ENCODE measurements at regions not wholly inside any gene's neighbourhood (a gene's known extent, or its start where the extent isn't known, plus 50 kb on each side); places are given as distances from the start of the nearest gene placed in this dataset.

DNA sequence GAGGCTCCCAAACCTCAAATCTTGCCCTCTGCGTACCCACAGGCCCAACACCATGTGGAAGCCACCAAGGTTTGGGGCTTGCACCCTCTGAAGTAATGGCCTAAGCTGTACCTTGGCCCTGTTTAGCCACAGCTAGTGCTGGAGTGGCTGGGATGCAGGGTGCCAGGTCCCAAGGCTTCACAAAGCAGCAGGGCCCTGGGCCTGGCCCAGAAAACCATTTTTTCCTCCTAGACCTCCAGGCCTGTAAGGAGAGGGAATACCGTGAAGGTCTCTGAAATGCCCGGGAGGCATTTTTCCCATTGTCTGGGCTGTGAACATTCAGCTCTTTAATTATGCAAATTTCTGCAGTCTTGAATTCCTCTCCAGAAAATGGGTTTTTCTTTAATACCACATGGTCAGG, 223.7 kb upstream of the CCN2 start:
- ChIA-PET CTCF (no interaction called here), POLR2A (no interaction called here)
- Histone ChIP-seq H3K27me3 (ENCODE audit: insufficient read depth, low read length, poor library complexity, severe bottlenecking) (no peaks in the 10 kb centered on the region), H3K27ac (ENCODE audit: low read depth, low read length) (no peak overlapping the region), H3K4me1 (ENCODE audit: insufficient read depth, low read length) (no peaks in the 10 kb centered on the region), H3K9me3 (ENCODE audit: low read length) (peaks cover 5% of the 10 kb centered on the region), H3K4me3 (ENCODE audit: low read length) (no peak overlapping the region), H3K36me3 (ENCODE audit: insufficient read depth, low read length) (no peaks in the 10 kb centered on the region)
- Mint-ChIP-seq H3K4me1 (no peaks in the 10 kb centered on the region), H3K4me3 (no peak overlapping the region), H3K36me3 (no peaks in the 10 kb centered on the region), H3K9me3 (peaks cover 4 to 19% (median 12%) of the 10 kb centered on the region in 5 donors), H3K27me3 (peaks cover 3 to 8% of the 10 kb centered on the region in 2 donors), H3K27ac (no peak overlapping the region)
- peak in 1 of 5 donors; percentile 26 for DNase-seq

DNA sequence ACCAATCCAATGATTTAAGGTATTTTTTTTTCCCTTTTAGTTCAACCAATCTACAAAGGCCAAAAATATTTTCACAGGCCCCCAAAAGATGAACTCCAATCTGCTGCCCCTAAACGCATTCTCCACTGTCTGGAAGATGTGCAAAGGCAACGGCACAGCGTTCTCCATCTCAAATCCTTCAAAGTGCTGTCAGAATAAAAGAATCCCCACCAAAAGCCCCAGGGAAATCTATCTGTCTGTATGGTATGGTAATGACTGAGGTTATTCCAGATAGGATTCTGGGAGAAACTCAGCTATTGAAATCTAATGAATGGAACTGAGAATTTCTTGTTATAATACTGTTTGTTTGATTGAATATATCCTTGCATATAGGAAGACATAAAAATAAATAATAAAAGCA, 217.8 kb upstream of the CCN2 start:
- Histone ChIP-seq H3K27me3 (ENCODE audit: insufficient read depth, low read length, poor library complexity, severe bottlenecking) (no peaks in the 10 kb centered on the region), H3K27ac (ENCODE audit: low read depth, low read length) (no peak overlapping the region), H3K4me3 (ENCODE audit: low read length) (no peak overlapping the region), H3K36me3 (ENCODE audit: insufficient read depth, low read length) (no peaks in the 10 kb centered on the region), H3K9me3 (ENCODE audit: low read length) (no peaks in the 10 kb centered on the region), H3K4me1 (ENCODE audit: insufficient read depth, low read length) (no peaks in the 10 kb centered on the region)
- DNase-seq, result no peak
- ChIA-PET POLR2A (no interaction called here), CTCF (no interaction called here)
- peaks cover 0 to 5% (median 3%) of the 10 kb centered on the region in 5 donors for H3K9me3 Mint-ChIP-seq
- H3K4me3 Mint-ChIP-seq, result no peak overlapping the region
- H3K4me1 Mint-ChIP-seq, result no peaks in the 10 kb centered on the region
- peaks cover 0 to 9% of the 10 kb centered on the region in 2 donors for H3K27me3 Mint-ChIP-seq
- H3K36me3 Mint-ChIP-seq, result no peaks in the 10 kb centered on the region
- no peak overlapping the region for H3K27ac Mint-ChIP-seq

DNA sequence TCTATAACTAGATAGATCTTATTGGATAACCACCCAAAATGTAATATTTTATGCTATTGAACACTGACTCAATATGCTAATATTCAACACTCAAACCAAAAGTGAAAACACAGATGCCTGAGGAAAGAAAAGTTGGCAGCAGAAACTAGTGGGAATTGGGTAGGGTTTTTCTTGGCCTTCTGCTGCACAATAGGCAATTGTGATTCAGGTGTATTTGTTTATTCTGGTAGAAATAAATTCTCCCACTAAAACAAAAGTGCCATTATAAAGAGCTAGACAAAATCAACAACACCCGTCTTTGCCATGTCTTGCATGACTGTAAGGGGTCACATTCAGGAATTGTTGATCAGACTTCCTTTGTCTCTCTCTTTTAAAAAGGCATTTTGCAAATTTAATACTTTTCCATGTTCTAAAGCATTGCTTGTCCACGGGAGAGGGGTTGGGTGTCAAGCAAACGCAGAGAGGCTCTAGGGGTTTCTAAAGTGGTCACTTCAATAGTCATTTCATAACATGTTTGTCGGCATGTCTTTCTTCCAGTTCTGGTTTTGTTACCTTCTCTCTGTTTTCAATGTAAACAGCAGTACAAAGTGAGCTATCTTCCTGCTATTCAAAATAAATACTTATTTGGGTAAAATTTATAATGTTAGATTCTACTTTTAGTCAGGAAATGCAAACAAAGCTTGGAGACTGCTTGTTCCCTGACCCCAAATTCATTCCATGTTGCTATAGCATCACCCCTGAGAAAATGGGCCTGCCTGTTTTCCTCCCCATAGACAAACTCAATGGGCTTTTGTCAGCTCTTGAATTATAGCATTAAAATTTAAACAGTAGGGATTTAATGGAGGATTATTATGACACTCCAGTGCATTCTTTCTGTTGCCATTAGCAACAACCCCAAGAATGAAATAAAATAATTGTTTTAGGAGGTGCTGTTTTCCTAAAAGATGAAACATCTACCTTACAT, 217.0 kb upstream of the CCN2 start:
- Mint-ChIP-seq H3K36me3 (no peaks in the 10 kb centered on the region), H3K4me3 (no peak overlapping the region), H3K27ac (no peak overlapping the region), H3K9me3 (peaks cover 0 to 3% (median 0%) of the 10 kb centered on the region in 5 donors), H3K4me1 (no peaks in the 10 kb centered on the region), H3K27me3 (peaks cover 0 to 7% of the 10 kb centered on the region in 2 donors)
- H3K27me3 ChIP-seq (ENCODE audit: insufficient read depth, low read length, poor library complexity, severe bottlenecking), result no peaks in the 10 kb centered on the region
- no peaks in the 10 kb centered on the region for H3K9me3 ChIP-seq (ENCODE audit: low read length)
- CTCF ChIA-PET, result no interaction called here
- no peaks in the 10 kb centered on the region for H3K4me1 ChIP-seq (ENCODE audit: insufficient read depth, low read length)
- H3K27ac ChIP-seq (ENCODE audit: low read depth, low read length), result no peak overlapping the region
- no peak overlapping the region for H3K4me3 ChIP-seq (ENCODE audit: low read length)
- no peak for DNase-seq
- POLR2A ChIA-PET, result no interaction called here
- H3K36me3 ChIP-seq (ENCODE audit: insufficient read depth, low read length), result no peaks in the 10 kb centered on the region

DNA sequence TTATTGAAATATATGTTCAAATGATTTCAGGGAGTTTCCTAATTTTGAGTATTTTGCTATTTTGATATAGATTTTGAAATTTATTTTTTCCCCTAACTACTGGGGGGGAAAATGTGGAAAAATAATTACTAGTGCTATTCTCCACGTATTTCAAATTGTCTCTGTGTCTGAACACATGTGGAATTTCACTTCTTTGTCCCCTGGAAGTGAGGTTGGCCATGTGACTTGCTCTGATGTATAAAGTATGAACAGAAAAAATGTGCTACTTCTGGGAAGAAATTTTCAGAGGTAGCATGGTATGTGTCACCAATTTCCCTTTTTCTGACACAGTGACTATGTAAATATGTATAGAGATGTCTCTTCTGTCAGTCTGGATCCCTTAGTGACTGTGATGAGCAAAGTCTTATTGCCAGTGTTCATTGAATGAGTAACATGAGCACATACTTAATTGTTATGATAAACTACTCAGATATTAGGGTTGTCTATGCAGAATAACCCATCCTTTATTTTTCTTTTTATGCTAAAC, 215.4 kb upstream of the CCN2 start:
- Mint-ChIP-seq H3K9me3 (peaks cover 0 to 3% (median 0%) of the 10 kb centered on the region in 5 donors), H3K4me3 (no peak overlapping the region), H3K27ac (no peak overlapping the region), H3K4me1 (no peaks in the 10 kb centered on the region), H3K27me3 (peaks cover 0 to 7% of the 10 kb centered on the region in 2 donors), H3K36me3 (no peaks in the 10 kb centered on the region)
- Histone ChIP-seq H3K27ac (ENCODE audit: low read depth, low read length) (no peak overlapping the region), H3K36me3 (ENCODE audit: insufficient read depth, low read length) (no peaks in the 10 kb centered on the region), H3K9me3 (ENCODE audit: low read length) (no peaks in the 10 kb centered on the region), H3K4me3 (ENCODE audit: low read length) (no peak overlapping the region), H3K27me3 (ENCODE audit: insufficient read depth, low read length, poor library complexity, severe bottlenecking) (no peaks in the 10 kb centered on the region), H3K4me1 (ENCODE audit: insufficient read depth, low read length) (no peaks in the 10 kb centered on the region)
- POLR2A ChIA-PET, result no interaction called here
- CTCF ChIA-PET, result no interaction called here
- no peak for DNase-seq

DNA sequence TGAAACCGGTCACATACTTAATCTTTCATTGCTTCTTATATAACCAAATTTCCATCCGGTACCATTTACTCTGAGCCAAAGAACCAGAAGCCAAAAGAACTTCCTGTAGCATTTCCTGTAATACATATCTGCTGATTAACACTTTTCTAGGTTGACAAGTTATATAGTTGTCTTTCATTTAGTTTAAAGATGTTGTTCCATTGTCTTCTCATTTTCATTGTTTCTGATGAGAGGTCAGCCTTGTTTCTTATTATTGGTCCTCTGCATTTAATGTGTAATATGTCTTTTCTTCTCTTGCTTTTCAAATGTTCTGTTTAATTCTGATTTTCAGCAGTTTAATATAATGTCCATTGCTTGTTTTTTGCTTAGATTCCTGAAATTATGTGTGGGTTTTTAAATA, 214.5 kb upstream of the CCN2 start:
- H3K4me1 Mint-ChIP-seq, result no peaks in the 10 kb centered on the region
- H3K4me3 ChIP-seq (ENCODE audit: low read length), result no peak overlapping the region
- no peak overlapping the region for H3K27ac Mint-ChIP-seq
- H3K27me3 ChIP-seq (ENCODE audit: insufficient read depth, low read length, poor library complexity, severe bottlenecking), result no peaks in the 10 kb centered on the region
- H3K9me3 Mint-ChIP-seq, result peaks cover 0 to 3% (median 0%) of the 10 kb centered on the region in 5 donors
- peaks cover 0 to 7% of the 10 kb centered on the region in 2 donors for H3K27me3 Mint-ChIP-seq
- ChIA-PET CTCF (no interaction called here), POLR2A (no interaction called here)
- no peaks in the 10 kb centered on the region for H3K9me3 ChIP-seq (ENCODE audit: low read length)
- H3K4me3 Mint-ChIP-seq, result no peak overlapping the region
- no peaks in the 10 kb centered on the region for H3K36me3 Mint-ChIP-seq
- H3K4me1 ChIP-seq (ENCODE audit: insufficient read depth, low read length), result no peaks in the 10 kb centered on the region
- H3K27ac ChIP-seq (ENCODE audit: low read depth, low read length), result no peak overlapping the region
- H3K36me3 ChIP-seq (ENCODE audit: insufficient read depth, low read length), result no peaks in the 10 kb centered on the region
- DNase-seq, result no peak

DNA sequence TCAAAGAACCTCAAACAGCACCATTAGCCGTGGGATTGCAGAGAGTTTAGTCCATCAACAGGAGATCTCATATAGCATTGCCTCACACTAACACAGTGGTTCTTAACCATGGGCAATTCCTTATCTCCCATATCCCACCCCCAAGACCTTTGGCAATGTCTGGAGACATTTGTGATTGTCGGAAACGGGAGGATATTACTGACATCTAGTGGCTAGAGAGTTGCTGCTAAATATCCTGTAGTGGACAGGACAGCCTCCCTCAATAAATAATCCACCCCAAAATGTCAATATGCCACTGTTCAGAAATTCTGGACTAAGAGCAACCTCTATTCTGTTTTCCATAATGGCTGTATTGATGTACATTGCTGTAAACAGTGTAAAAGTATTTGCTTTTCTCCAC, 210.1 kb upstream of the CCN2 start:
- H3K36me3 Mint-ChIP-seq, result no peaks in the 10 kb centered on the region
- Histone ChIP-seq H3K27me3 (ENCODE audit: insufficient read depth, low read length, poor library complexity, severe bottlenecking) (no peaks in the 10 kb centered on the region), H3K27ac (ENCODE audit: low read depth, low read length) (no peak overlapping the region), H3K36me3 (ENCODE audit: insufficient read depth, low read length) (no peaks in the 10 kb centered on the region), H3K4me1 (ENCODE audit: insufficient read depth, low read length) (no peaks in the 10 kb centered on the region), H3K9me3 (ENCODE audit: low read length) (no peaks in the 10 kb centered on the region), H3K4me3 (ENCODE audit: low read length) (no peak overlapping the region)
- POLR2A ChIA-PET, result no interaction called here
- CTCF ChIA-PET, result no interaction called here
- peaks cover 0 to 2% (median 0%) of the 10 kb centered on the region in 5 donors for H3K9me3 Mint-ChIP-seq
- H3K4me3 Mint-ChIP-seq, result no peak overlapping the region
- DNase-seq, result no peak
- H3K4me1 Mint-ChIP-seq, result no peaks in the 10 kb centered on the region
- no peak overlapping the region for H3K27ac Mint-ChIP-seq
- no peaks in the 10 kb centered on the region for H3K27me3 Mint-ChIP-seq

DNA sequence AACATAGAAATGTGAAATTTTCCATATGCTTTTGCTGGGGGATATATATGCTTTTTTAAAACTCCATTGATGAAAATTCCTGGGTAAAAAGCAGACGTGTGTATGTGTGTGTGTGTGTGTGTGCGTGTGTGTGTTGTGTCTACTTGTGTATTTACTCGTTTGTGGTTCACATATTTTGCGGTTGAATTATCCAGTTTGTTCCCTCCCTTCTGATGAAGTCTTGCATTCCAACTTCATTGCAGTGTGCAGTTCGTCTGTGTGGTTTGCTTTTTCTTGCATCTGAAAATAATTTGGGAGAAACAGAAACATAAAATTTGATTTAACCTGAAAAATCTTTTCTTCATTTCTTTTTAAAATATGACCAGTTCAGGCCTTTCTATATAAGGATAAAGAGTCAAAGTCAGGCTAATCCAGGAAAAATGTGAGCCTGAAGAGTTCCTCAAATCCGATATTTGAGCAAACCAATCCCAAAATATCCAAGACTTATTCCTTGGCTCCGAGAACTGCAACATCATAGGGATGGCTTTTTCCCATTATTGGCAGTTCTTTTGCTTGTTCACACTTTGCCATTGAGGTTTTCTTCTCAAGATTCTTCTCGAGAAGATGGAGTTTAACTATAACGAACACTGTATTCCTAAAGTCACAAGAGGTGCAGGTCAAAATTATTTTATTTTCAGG, 202.2 kb upstream of the CCN2 start:
- H3K4me3 ChIP-seq (ENCODE audit: low read length), result no peak overlapping the region
- DNase-seq, result no peak
- H3K4me1 ChIP-seq (ENCODE audit: insufficient read depth, low read length), result no peaks in the 10 kb centered on the region
- Mint-ChIP-seq H3K27me3 (peaks cover 0 to 1% of the 10 kb centered on the region in 2 donors), H3K9me3 (no peaks in the 10 kb centered on the region), H3K36me3 (no peaks in the 10 kb centered on the region), H3K4me3 (no peak overlapping the region), H3K27ac (no peak overlapping the region), H3K4me1 (no peaks in the 10 kb centered on the region)
- no peak overlapping the region for H3K27ac ChIP-seq (ENCODE audit: low read depth, low read length)
- no peaks in the 10 kb centered on the region for H3K36me3 ChIP-seq (ENCODE audit: insufficient read depth, low read length)
- ChIA-PET POLR2A (no interaction called here), CTCF (no interaction called here)
- no peaks in the 10 kb centered on the region for H3K27me3 ChIP-seq (ENCODE audit: insufficient read depth, low read length, poor library complexity, severe bottlenecking)
- no peaks in the 10 kb centered on the region for H3K9me3 ChIP-seq (ENCODE audit: low read length)

DNA sequence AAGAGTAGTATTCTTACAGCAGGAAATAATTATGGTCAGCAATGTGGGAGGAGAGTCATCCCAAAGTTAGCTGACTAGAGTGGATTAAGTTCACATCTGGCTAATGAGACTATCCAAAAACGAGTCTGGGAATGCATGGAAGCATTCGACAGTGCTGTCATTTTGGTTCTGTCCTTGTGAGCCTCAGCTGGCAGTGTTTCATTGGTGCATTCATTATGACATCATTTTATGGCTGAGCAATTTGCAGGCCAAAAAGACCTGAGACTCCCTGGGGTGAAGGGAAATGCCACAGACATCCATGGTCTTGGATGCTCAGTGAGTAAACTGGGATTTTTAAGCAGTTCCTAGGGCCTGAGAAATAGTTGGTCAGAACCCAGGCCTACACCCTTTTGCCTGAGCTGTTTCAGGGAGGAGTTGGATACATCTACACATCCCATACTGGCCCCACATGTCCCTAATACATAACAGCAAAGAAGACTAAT, 196.4 kb upstream of the CCN2 start:
- Histone ChIP-seq H3K27me3 (ENCODE audit: insufficient read depth, low read length, poor library complexity, severe bottlenecking) (no peaks in the 10 kb centered on the region), H3K4me1 (ENCODE audit: insufficient read depth, low read length) (no peaks in the 10 kb centered on the region), H3K4me3 (ENCODE audit: low read length) (no peak overlapping the region), H3K36me3 (ENCODE audit: insufficient read depth, low read length) (no peaks in the 10 kb centered on the region), H3K9me3 (ENCODE audit: low read length) (no peaks in the 10 kb centered on the region), H3K27ac (ENCODE audit: low read depth, low read length) (no peak overlapping the region)
- Mint-ChIP-seq H3K27ac (no peak overlapping the region), H3K4me3 (no peak overlapping the region), H3K4me1 (no peaks in the 10 kb centered on the region), H3K9me3 (no peaks in the 10 kb centered on the region), H3K27me3 (peaks cover 0 to 4% of the 10 kb centered on the region in 2 donors), H3K36me3 (no peaks in the 10 kb centered on the region)
- CTCF ChIA-PET, result no interaction called here
- POLR2A ChIA-PET, result no interaction called here
- DNase-seq, result no peak

All from CD8-positive, alpha-beta memory T cell (primary cell).